HEK293 (cell line): ENCODE measurements at regions not wholly inside any gene's neighbourhood (a gene's known extent, or its start where the extent isn't known, plus 50 kb on each side); places are given as distances from the start of the nearest gene placed in this dataset.

Source experiments
- CTCF ChIA-PET: fragments of 350-600 bp; formaldehyde crosslinking; extraction: SDS; loops from one replicate; lab custom pipeline; 2021; ENCODE audit warnings: antibody characterized with exemption; lab: Yijun Ruan, JAX
- POLR2A ChIA-PET: fragments of 300-600 bp; formaldehyde crosslinking; extraction: SDS; loops from one replicate; lab custom pipeline; 2020; ENCODE audit warnings: antibody characterized with exemption, inconsistent platforms; lab: Yijun Ruan, JAX
- H3K27ac ChIP-seq: fragments of 200-500 bp; sonication (Bioruptor generic); 2 replicates; pipeline ENCODE4 v1.5.1; 2014; ENCODE audit warnings: low read depth, low read length, control low read depth, inconsistent platforms; ENCODE audit errors: extremely low read depth
- H3K36me3 ChIP-seq, 2 experiments: fragments of 200-500 bp in 1 of 2; sonication (Bioruptor generic) in 1 of 2; 1 replicate in 1 of 2; 2 replicates in 1 of 2; pipeline ENCODE4 v1.5.1; 2014 to 2017; ENCODE audit warnings: inconsistent platforms in 2 of 2, low read length in 2 of 2; ENCODE audit not compliant: control insufficient read depth in 2 of 2, insufficient read depth in 1 of 2
- H3K4me1 ChIP-seq: fragments of 200-500 bp; sonication (Bioruptor generic); 2 replicates; pipeline ENCODE4 v1.5.1; 2014; ENCODE audit warnings: mild to moderate bottlenecking, low read length, inconsistent platforms; ENCODE audit not compliant: control insufficient read depth, insufficient read depth
- H3K4me3 ChIP-seq: 2 replicates; pipeline ENCODE4 v1.5.1; 2011; ENCODE audit warnings: low read depth, mild to moderate bottlenecking, control low read depth, low read length, moderate library complexity
- H3K9me3 ChIP-seq: fragments of 200-500 bp; sonication (Bioruptor generic); 2 replicates; pipeline ENCODE4 v1.5.1; 2014; ENCODE audit warnings: low read depth, low read length, inconsistent platforms; ENCODE audit not compliant: control insufficient read depth, insufficient read depth
- CTCF ChIP-seq: fragments of 450-650 bp; formaldehyde crosslinking; IDR thresholded peaks from 2 replicates; pipeline ENCODE4 v1.5.1; 2016; ENCODE audit warnings: missing biosample characterization, missing genetic modification characterization
- FEZF1 ChIP-seq: fragments of 450-650 bp; formaldehyde crosslinking; IDR thresholded peaks from 2 replicates; pipeline ENCODE4 v1.5.1; 2016; ENCODE audit warnings: missing biosample characterization, missing genetic modification characterization
- GLI4 ChIP-seq: fragments of 450-650 bp; formaldehyde crosslinking; IDR thresholded peaks from 2 replicates; pipeline ENCODE4 v1.5.1; 2016; ENCODE audit warnings: missing biosample characterization, missing genetic modification characterization
- GLIS2 ChIP-seq: fragments of 450-650 bp; formaldehyde crosslinking; IDR thresholded peaks from 2 replicates; pipeline ENCODE4 v1.5.1; 2016; ENCODE audit warnings: missing biosample characterization, missing genetic modification characterization
- MEIS1 ChIP-seq: sonication (generic); formaldehyde crosslinking; IDR thresholded peaks from 2 replicates; pipeline ENCODE4 v1.8.1; 2022; ENCODE audit warnings: missing genetic modification reagents, mild to moderate bottlenecking, borderline replicate concordance
- MYNN ChIP-seq: fragments of 450-650 bp; formaldehyde crosslinking; IDR thresholded peaks from 2 replicates; pipeline ENCODE4 v1.5.1; 2016; ENCODE audit warnings: missing biosample characterization, missing genetic modification characterization, borderline replicate concordance
- MZF1 ChIP-seq: fragments of 450-650 bp; formaldehyde crosslinking; IDR thresholded peaks from 2 replicates; pipeline ENCODE4 v1.5.1; 2017; ENCODE audit warnings: missing biosample characterization, missing genetic modification characterization, borderline replicate concordance
- RBAK ChIP-seq: fragments of 450-650 bp; formaldehyde crosslinking; IDR thresholded peaks from 2 replicates; pipeline ENCODE4 v1.5.1; 2016; ENCODE audit warnings: missing biosample characterization, missing genetic modification characterization
- SALL2 ChIP-seq: fragments of 450-650 bp; formaldehyde crosslinking; IDR thresholded peaks from 2 replicates; pipeline ENCODE4 v1.5.0; 2017; ENCODE audit warnings: missing biosample characterization, mild to moderate bottlenecking, missing genetic modification characterization, borderline replicate concordance
- SCRT2 ChIP-seq: fragments of 450-650 bp; formaldehyde crosslinking; IDR thresholded peaks from 2 replicates; pipeline ENCODE4 v1.5.1; 2016; ENCODE audit warnings: missing biosample characterization, missing genetic modification characterization
- SETDB1 ChIP-seq: IDR thresholded peaks from one replicate; pipeline ENCODE4 v1.6.1; 2017; ENCODE audit warnings: mild to moderate bottlenecking, low read length, moderate library complexity, mixed read lengths; ENCODE audit not compliant: insufficient read length
- WT1 ChIP-seq: fragments of 450-650 bp; formaldehyde crosslinking; IDR thresholded peaks from 2 replicates; pipeline ENCODE4 v1.5.1; 2016; ENCODE audit warnings: missing biosample characterization, missing genetic modification characterization
- ZNF174 ChIP-seq: fragments of 450-650 bp; formaldehyde crosslinking; IDR thresholded peaks from 2 replicates; pipeline ENCODE4 v1.5.0; 2017; ENCODE audit warnings: missing biosample characterization, mild to moderate bottlenecking, missing genetic modification characterization
- ZNF18 ChIP-seq: fragments of 450-650 bp; formaldehyde crosslinking; IDR thresholded peaks from 2 replicates; pipeline ENCODE4 v1.5.1; 2016; ENCODE audit warnings: missing biosample characterization, missing genetic modification characterization
- ZNF221 ChIP-seq: fragments of 450-650 bp; formaldehyde crosslinking; IDR thresholded peaks from 2 replicates; pipeline ENCODE4 v1.5.1; 2017; ENCODE audit warnings: missing biosample characterization, missing genetic modification characterization, borderline replicate concordance
- ZNF239 ChIP-seq: fragments of 450-650 bp; formaldehyde crosslinking; IDR thresholded peaks from 2 replicates; pipeline ENCODE4 v1.5.1; 2016; ENCODE audit warnings: missing biosample characterization, missing genetic modification characterization
- ZNF248 ChIP-seq: fragments of 450-650 bp; formaldehyde crosslinking; IDR thresholded peaks from 2 replicates; pipeline ENCODE4 v1.5.1; 2017; ENCODE audit warnings: missing biosample characterization, missing genetic modification characterization
- ZNF266 ChIP-seq: fragments of 450-650 bp; formaldehyde crosslinking; IDR thresholded peaks from 2 replicates; pipeline ENCODE4 v1.5.1; 2016; ENCODE audit warnings: missing biosample characterization, missing genetic modification characterization, low read depth
- ZNF311 ChIP-seq: fragments of 450-650 bp; formaldehyde crosslinking; IDR thresholded peaks from 2 replicates; pipeline ENCODE4 v1.5.1; 2017; ENCODE audit warnings: missing biosample characterization, missing genetic modification characterization, borderline replicate concordance
- ZNF362 ChIP-seq: fragments of 450-650 bp; formaldehyde crosslinking; IDR thresholded peaks from 2 replicates; pipeline ENCODE4 v1.5.1; 2016; ENCODE audit warnings: missing biosample characterization, missing genetic modification characterization
- ZNF423 ChIP-seq: fragments of 450-650 bp; formaldehyde crosslinking; IDR thresholded peaks from 2 replicates; pipeline ENCODE4 v1.5.1; 2016; ENCODE audit warnings: missing biosample characterization, missing genetic modification characterization
- ZNF488 ChIP-seq: fragments of 450-650 bp; formaldehyde crosslinking; IDR thresholded peaks from 2 replicates; pipeline ENCODE4 v1.5.1; 2016; ENCODE audit warnings: missing biosample characterization, missing genetic modification characterization
- ZNF571 ChIP-seq: fragments of 450-650 bp; formaldehyde crosslinking; IDR thresholded peaks from 2 replicates; pipeline ENCODE4 v1.5.0; 2017; ENCODE audit warnings: missing biosample characterization, missing genetic modification characterization
- ZNF670 ChIP-seq: fragments of 450-650 bp; formaldehyde crosslinking; IDR thresholded peaks from 2 replicates; pipeline ENCODE4 v1.5.1; 2016; ENCODE audit warnings: missing biosample characterization, missing genetic modification characterization, low read depth
- ZNF692 ChIP-seq: fragments of 450-650 bp; formaldehyde crosslinking; IDR thresholded peaks from 2 replicates; pipeline ENCODE4 v1.5.1; 2016; ENCODE audit warnings: missing biosample characterization, missing genetic modification characterization
- ZNF791 ChIP-seq: fragments of 450-650 bp; formaldehyde crosslinking; IDR thresholded peaks from 2 replicates; pipeline ENCODE4 v1.5.1; 2016; ENCODE audit warnings: missing biosample characterization, missing genetic modification characterization

- Histone ChIP-seq H3K9me3 (no peaks in the 10 kb centered on the region), H3K4me3 (no peak overlapping the region), H3K27ac (no peak overlapping the region), H3K36me3 (no peaks in the 10 kb centered on the region), H3K4me1 (no peaks in the 10 kb centered on the region)
- CTCF ChIA-PET, result interaction anchor here (2.0 kb wide), 1 partner anchor 8 kb away, joined by 6 read pairs; no protein-coding TSS in a partner anchor
- POLR2A ChIA-PET, result no interaction called here
- TF ChIP-seq SCRT2 (tag by site-specific recombination) (no peak), SETDB1 (no peak), ZNF670 (tag by site-specific recombination) (no peak), ZNF692 (no peak), SALL2 (no peak), ZNF362 (no peak), ZNF221 (tag by site-specific recombination) (no peak), MEIS1 (CRISPR knock-in tag) (no peak), ZNF423 (tag by site-specific recombination) (no peak), ZNF174 (no peak), FEZF1 (tag by site-specific recombination) (no peak), CTCF (tag by site-specific recombination) (no peak), ZNF571 (tag by site-specific recombination) (no peak), MZF1 (tag by site-specific recombination) (no peak)
These were observed 102.9 kb upstream of the PLET1 start for GRCh38 chr11:112363527-112363926.

- Histone ChIP-seq H3K27ac (no peak overlapping the region), H3K4me3 (no peak overlapping the region), H3K9me3 (no peaks in the 10 kb centered on the region), H3K36me3 (no peaks in the 10 kb centered on the region), H3K4me1 (no peaks in the 10 kb centered on the region)
- ChIA-PET CTCF (interaction anchor here (0.6 to 2.0 kb wide), 3 partner anchors 9 to 757 kb away, joined by 3 to 6 read pairs (median 4); no protein-coding TSS in a partner anchor), POLR2A (interaction anchor here (0.6 kb wide), 1 partner anchor 158 kb away, joined by 4 read pairs; no protein-coding TSS in a partner anchor)
- TF ChIP-seq GLIS2 (tag by site-specific recombination), result no peak
- no peak for TF ChIP-seq WT1 (tag by site-specific recombination)
- TF ChIP-seq ZNF266 (tag by site-specific recombination), result no peak
- no peak for TF ChIP-seq ZNF791 (tag by site-specific recombination)
- no peak for TF ChIP-seq RBAK (tag by site-specific recombination)
- TF ChIP-seq MYNN (tag by site-specific recombination), result no peak
- TF ChIP-seq ZNF18, result no peak
- no peak for TF ChIP-seq GLI4 (tag by site-specific recombination)
- TF ChIP-seq ZNF221 (tag by site-specific recombination), result no peak
- no peak for TF ChIP-seq ZNF239 (tag by site-specific recombination)
- no peak for TF ChIP-seq ZNF248 (tag by site-specific recombination)
- no peak for TF ChIP-seq ZNF311
- TF ChIP-seq ZNF488 (tag by site-specific recombination), result no peak
These were observed 104.4 kb upstream of the PLET1 start for GRCh38 chr11:112364962-112365481.
